SH-SY5Y (cell line): ENCODE measurements at regions not wholly inside any gene's neighbourhood (a gene's known extent, or its start where the extent isn't known, plus 50 kb on each side); places are given as distances from the start of the nearest gene placed in this dataset.

Experiments
- GATA2 ChIP-seq: IDR thresholded peaks from 2 replicates; pipeline ENCODE4 v1.6.1; 2011; ENCODE audit warnings: mild to moderate bottlenecking, low read depth, low read length
- GATA3 ChIP-seq: IDR thresholded peaks from 2 replicates; pipeline ENCODE4 v1.6.1; 2011; ENCODE audit warnings: low read depth, mild to moderate bottlenecking, low read length, moderate library complexity

- TF ChIP-seq GATA2 (no peak), GATA3 (no peak)
These were observed 279.3 kb downstream of the ABCC12 start for GRCh38 chr16:47876511-47876910.
